ENCODE measurements at regions not wholly inside any gene's neighbourhood (a gene's known extent, or its start where the extent isn't known, plus 50 kb on each side); places are given as distances from the start of the nearest gene placed in this dataset.

DNA sequence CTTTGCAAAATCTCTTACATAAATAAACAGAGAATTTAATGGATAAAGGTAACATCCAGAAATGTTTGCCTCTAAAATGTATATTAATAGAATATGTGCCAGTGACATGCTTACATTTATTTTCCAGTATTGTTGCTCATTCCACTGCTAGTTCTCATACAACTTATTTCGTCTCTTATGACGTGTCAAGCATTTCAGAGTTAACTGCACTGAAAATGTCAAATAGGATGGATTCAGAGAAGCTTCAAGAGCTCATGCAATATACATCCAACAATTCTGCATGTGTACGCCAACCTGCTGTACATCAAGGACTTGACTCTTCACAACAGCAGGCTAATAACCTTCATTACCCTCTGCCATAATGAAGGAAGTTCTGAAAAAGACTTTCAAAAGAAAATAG lies 386.2 kb upstream of the IZUMO3 start:
- H3K9me3 Mint-ChIP-seq, result peaks cover 2% of the 10 kb centered on the region
- no peak for ATAC-seq (ENCODE audit: low read depth)
- no peaks in the 10 kb centered on the region for H3K27me3 Mint-ChIP-seq
- POLR2A ChIA-PET, result no interaction called here
- intact Hi-C loops (cut with micrococcal nuclease), result no loop called here
- no peak overlapping the region for H3K4me3 Mint-ChIP-seq
- peaks cover 22% of the 10 kb centered on the region for H3K4me1 Mint-ChIP-seq
- TF ChIP-seq, protein P1, sequence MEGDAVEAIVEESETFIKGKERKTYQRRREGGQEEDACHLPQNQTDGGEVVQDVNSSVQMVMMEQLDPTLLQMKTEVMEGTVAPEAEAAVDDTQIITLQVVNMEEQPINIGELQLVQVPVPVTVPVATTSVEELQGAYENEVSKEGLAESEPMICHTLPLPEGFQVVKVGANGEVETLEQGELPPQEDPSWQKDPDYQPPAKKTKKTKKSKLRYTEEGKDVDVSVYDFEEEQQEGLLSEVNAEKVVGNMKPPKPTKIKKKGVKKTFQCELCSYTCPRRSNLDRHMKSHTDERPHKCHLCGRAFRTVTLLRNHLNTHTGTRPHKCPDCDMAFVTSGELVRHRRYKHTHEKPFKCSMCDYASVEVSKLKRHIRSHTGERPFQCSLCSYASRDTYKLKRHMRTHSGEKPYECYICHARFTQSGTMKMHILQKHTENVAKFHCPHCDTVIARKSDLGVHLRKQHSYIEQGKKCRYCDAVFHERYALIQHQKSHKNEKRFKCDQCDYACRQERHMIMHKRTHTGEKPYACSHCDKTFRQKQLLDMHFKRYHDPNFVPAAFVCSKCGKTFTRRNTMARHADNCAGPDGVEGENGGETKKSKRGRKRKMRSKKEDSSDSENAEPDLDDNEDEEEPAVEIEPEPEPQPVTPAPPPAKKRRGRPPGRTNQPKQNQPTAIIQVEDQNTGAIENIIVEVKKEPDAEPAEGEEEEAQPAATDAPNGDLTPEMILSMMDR (IDR thresholded peaks at IDR 0.05), result no peak
- DNase-seq, result no peak
- CTCF ChIA-PET, result no interaction called here
- no peak overlapping the region for H3K27ac Mint-ChIP-seq
- no peaks in the 10 kb centered on the region for H3K36me3 Mint-ChIP-seq (ENCODE audit: low read depth)

DNA sequence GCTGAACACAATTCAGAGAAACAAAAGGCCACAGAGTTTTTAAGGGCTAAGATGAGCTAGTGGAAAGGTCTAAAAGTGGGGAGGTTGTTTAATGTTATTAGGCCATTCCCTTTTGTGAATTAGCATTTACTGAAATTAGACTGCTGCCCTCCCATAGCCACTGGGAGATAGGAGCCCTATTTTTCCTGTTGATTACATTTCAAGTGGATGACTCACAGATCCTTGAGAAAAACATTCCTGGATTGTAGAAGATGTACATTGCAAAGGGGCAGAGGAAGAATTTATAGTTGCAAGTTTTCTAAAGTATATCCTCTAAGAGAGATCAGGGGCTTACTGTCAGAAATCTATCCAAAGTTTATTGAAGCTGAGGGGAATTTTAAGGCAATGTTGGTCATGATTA lies 367.1 kb upstream of the IZUMO3 start:
- DNase-seq (no peak), ATAC-seq (ENCODE audit: low read depth) (no peak)
- Mint-ChIP-seq H3K27me3 (no peaks in the 10 kb centered on the region), H3K4me1 (no peaks in the 10 kb centered on the region), H3K9me3 (peaks cover 3% of the 10 kb centered on the region), H3K27ac (no peak overlapping the region), H3K36me3 (ENCODE audit: low read depth) (no peaks in the 10 kb centered on the region), H3K4me3 (no peak overlapping the region)
- TF ChIP-seq, protein P1 (IDR thresholded peaks at IDR 0.05), result no peak
- intact Hi-C loops (cut with micrococcal nuclease), result no loop called here
- ChIA-PET POLR2A (no interaction called here), CTCF (no interaction called here)

DNA sequence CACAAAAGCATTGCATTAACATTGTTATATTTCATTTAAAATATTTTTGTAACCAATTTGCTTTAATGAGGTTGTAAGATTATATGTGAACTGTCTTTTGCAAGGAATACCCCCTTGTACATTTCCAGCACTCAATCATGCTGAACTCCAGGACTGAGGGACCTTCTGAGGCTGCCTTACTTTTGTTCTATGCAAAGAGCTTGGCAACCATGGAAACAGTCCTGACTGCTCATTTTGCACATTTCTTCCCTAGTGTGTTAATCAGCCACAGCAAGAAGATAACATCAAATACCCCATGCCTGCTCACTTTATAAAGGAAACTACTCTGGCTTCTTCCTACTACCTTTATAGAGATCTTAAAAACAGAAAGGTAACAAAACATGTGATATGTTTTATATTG lies 355.6 kb upstream of the IZUMO3 start:
- TF ChIP-seq, protein P1 (IDR thresholded peaks at IDR 0.05), result no peak
- no peak for ATAC-seq (ENCODE audit: low read depth)

DNA sequence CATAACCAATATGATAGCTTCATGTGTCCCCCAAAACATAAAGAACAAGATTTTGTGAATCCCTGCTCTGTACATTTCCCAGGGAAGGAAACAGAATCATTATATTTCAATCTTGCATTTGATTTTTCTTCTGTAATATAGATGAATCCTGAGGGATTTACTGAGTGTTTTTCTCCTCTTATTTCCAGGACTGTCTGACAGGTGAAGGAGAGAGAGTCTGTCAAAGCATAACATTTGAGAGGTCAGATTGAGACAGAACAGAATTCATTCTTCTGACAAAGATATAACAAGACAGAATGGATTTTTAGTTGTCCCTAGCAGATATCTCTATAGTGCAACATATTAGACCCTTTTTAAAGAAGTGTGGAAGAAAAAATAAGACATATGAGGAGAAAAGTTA lies 354.5 kb upstream of the IZUMO3 start:
- TF ChIP-seq, protein P1 (IDR thresholded peaks at IDR 0.05), result no peak
- ATAC-seq (ENCODE audit: low read depth), result no peak
- Mint-ChIP-seq H3K27ac (no peak overlapping the region), H3K4me1 (no peaks in the 10 kb centered on the region), H3K27me3 (no peaks in the 10 kb centered on the region), H3K4me3 (no peak overlapping the region), H3K36me3 (ENCODE audit: low read depth) (no peaks in the 10 kb centered on the region), H3K9me3 (no peaks in the 10 kb centered on the region)
- intact Hi-C loops (cut with micrococcal nuclease), result no loop called here
- no peak for DNase-seq
- CTCF ChIA-PET, result no interaction called here
- POLR2A ChIA-PET, result no interaction called here

More for the DNA sequence above, 355.6 kb upstream of the IZUMO3 start:
- H3K4me3 Mint-ChIP-seq, result no peak overlapping the region
- DNase-seq, result no peak
- POLR2A ChIA-PET, result no interaction called here
- no peaks in the 10 kb centered on the region for H3K36me3 Mint-ChIP-seq (ENCODE audit: low read depth)
- H3K27ac Mint-ChIP-seq, result no peak overlapping the region
- H3K27me3 Mint-ChIP-seq, result no peaks in the 10 kb centered on the region
- intact Hi-C loops (cut with micrococcal nuclease), result no loop called here
- CTCF ChIA-PET, result no interaction called here
- no peaks in the 10 kb centered on the region for H3K9me3 Mint-ChIP-seq
- no peaks in the 10 kb centered on the region for H3K4me1 Mint-ChIP-seq

DNA sequence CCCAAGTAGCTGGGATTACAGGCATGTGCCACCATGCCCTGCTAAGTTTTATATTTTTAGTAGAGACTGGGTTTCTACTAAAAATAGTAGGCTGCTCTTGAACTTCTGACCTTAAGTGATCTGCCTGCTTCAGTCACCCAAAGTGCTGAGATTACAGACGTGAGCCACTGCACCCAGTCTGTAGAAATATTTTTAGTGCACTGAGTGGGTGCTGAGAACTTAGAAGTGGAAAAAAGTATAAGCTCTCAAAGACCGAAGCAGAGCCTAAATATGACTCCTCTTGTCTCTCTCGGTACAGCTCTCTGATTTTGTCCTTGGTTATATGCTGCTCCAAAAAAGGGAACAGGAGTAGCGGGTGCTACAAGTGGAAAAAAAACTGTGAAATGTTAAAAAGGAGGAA lies 353.8 kb upstream of the IZUMO3 start:
- intact Hi-C loops (cut with micrococcal nuclease), result no loop called here

More for the DNA sequence above, 353.8 kb upstream of the IZUMO3 start:
- TF ChIP-seq, protein P1 (IDR thresholded peaks at IDR 0.05), result no peak
- DNase-seq (no peak), ATAC-seq (ENCODE audit: low read depth) (no peak)
- ChIA-PET CTCF (no interaction called here), POLR2A (no interaction called here)
- H3K4me1 Mint-ChIP-seq, result no peaks in the 10 kb centered on the region
- H3K27me3 Mint-ChIP-seq, result no peaks in the 10 kb centered on the region
- H3K9me3 Mint-ChIP-seq, result no peaks in the 10 kb centered on the region
- H3K27ac Mint-ChIP-seq, result no peak overlapping the region
- no peaks in the 10 kb centered on the region for H3K36me3 Mint-ChIP-seq (ENCODE audit: low read depth)
- no peak overlapping the region for H3K4me3 Mint-ChIP-seq

Data from activated B cell treated with CpG ODN at 0.5 μM for 24 hours (primary cell).